Keratinocyte (primary cell): ENCODE measurements at regions not wholly inside any gene's neighbourhood (a gene's known extent, or its start where the extent isn't known, plus 50 kb on each side); places are given as distances from the start of the nearest gene placed in this dataset.

Experiments
- EZH2 ChIP-seq: IDR thresholded peaks from one replicate; pipeline ENCODE4 v1.6.1; 2012; ENCODE audit warnings: inconsistent platforms, mild to moderate bottlenecking, low read length, moderate library complexity
- TF ChIP-seq, protein P1 (sequence below), 3 experiments: IDR thresholded peaks in 1 of 3; conservative IDR thresholded peaks in 1 of 3; optimal IDR thresholded peaks in 1 of 3; 2 replicates in 2 of 3; 3 replicates in 1 of 3; pipeline versions ENCODE3 to v1.5.1; 2011; ENCODE audit warnings: low read length in 3 of 3, mild to moderate bottlenecking in 3 of 3, moderate library complexity in 2 of 3, control low read depth in 1 of 3, inconsistent platforms in 1 of 3; ENCODE audit not compliant: insufficient read depth in 2 of 3; ENCODE audit errors: extremely low read depth in 1 of 3

GRCh38 chr11:116694349-116694725, 78.5 kb downstream of the BUD13 start:
- TF ChIP-seq, protein P1, sequence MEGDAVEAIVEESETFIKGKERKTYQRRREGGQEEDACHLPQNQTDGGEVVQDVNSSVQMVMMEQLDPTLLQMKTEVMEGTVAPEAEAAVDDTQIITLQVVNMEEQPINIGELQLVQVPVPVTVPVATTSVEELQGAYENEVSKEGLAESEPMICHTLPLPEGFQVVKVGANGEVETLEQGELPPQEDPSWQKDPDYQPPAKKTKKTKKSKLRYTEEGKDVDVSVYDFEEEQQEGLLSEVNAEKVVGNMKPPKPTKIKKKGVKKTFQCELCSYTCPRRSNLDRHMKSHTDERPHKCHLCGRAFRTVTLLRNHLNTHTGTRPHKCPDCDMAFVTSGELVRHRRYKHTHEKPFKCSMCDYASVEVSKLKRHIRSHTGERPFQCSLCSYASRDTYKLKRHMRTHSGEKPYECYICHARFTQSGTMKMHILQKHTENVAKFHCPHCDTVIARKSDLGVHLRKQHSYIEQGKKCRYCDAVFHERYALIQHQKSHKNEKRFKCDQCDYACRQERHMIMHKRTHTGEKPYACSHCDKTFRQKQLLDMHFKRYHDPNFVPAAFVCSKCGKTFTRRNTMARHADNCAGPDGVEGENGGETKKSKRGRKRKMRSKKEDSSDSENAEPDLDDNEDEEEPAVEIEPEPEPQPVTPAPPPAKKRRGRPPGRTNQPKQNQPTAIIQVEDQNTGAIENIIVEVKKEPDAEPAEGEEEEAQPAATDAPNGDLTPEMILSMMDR (optimal IDR thresholded peaks at IDR 0.05 in 1 of 3, IDR thresholded peaks at IDR 0.05 in 1 of 3, conservative IDR thresholded peaks at IDR 0.05 in 1 of 3; ENCODE audit: extremely low read depth in 1 of 3, insufficient read depth in 2 of 3, low read length in 3 of 3), result no peak
- no peak for TF ChIP-seq EZH2
